ENCODE measurements at regions not wholly inside any gene's neighbourhood (a gene's known extent, or its start where the extent isn't known, plus 50 kb on each side); places are given as distances from the start of the nearest gene placed in this dataset.

DNA sequence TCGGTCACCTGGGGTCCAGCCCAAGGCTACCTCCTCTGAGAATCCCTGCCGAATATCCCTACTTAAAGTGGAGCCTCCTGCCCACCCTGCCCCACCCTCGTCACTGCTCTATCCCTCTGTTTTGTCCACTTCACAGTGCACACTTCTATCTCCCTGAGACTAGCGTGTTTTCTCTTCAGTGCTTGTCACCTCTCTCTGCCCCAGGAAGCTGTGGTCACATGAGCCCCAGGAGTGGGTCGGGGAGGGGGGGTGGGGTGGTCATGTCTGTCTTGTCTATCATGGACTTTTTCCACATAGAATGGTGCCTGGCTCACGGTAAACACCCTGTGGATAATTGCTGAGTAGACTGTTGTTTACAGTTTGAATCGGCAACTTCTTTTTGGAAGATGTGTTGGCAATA is 673.6 kb downstream of the PTPRU start:
- DNase-seq (ENCODE audit: low spot score) (no peak), ATAC-seq (no peak)

DNA sequence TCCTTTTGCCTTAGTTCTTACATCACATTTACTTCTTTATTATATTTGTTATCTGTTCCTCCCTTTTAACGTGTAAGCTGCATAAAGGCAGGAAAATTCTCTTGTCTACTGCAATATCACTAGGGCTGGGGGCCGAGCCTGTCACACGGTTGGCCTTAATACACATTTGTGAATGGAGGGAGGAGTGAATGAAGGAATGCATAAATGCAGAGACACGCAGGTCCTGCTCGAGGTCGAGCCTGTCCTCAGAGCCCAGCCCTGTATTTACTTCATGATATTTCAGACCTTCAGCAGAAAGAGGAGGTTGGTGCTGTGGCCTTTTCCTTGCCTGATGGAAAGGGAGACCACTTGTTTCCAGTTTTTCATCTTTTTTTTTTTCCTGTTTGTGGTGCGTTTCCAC is 671.3 kb downstream of the PTPRU start:
- DNase-seq (ENCODE audit: low spot score), result no peak

DNA sequence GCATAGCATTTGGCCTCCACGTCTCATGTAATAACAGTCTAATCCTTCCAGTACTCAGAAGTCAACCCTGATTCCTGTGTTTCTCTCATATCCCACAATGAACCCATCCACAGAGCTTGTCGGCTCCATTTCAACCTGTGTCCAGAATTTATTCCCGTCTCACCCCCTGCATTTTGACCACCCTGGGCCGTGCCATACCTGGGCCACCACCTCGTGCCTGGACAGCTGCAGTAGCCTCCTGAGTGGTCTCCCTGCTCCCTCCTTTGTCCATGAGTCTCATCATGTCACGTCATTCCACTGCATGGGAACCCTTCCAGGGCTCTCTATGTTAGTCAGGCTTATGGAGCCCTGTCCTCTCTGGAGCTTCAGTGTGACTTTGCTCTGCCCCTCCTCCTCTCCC is 670.6 kb downstream of the PTPRU start:
- DNase-seq (ENCODE audit: low spot score) (no peak), ATAC-seq (no peak)

More for the DNA sequence above, 671.3 kb downstream of the PTPRU start:
- ATAC-seq, result no peak

DNA sequence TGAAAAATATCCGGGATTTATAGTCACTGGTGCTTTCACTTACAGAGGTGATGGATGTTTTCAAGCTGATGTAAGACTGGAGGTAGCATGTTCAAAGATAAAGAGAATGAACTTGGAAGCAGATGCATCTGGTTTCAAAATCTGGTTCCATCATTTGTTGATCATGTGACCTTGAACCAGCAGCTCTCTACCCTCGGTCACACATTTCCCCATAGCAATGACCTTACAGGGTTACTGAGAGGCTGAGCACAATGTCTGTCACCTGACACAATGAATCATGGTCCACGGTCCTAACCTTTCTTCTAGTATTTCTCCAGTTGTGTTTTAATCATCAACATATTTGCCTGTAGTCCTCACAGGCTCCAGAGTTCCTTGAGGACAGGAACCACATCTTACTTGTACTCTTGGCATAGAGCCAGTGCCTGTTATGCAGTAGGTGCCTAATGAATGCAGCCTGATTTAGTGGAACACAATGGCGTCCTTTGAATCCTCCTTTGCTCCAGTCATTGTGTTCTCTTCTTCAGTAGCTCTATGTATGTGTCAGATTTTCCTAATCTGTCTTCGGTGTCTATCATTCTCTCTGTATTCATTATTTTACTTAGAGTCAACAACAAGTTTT is 667.3 kb downstream of the PTPRU start:
- ATAC-seq (no peak), DNase-seq (ENCODE audit: low spot score) (no peak)

DNA sequence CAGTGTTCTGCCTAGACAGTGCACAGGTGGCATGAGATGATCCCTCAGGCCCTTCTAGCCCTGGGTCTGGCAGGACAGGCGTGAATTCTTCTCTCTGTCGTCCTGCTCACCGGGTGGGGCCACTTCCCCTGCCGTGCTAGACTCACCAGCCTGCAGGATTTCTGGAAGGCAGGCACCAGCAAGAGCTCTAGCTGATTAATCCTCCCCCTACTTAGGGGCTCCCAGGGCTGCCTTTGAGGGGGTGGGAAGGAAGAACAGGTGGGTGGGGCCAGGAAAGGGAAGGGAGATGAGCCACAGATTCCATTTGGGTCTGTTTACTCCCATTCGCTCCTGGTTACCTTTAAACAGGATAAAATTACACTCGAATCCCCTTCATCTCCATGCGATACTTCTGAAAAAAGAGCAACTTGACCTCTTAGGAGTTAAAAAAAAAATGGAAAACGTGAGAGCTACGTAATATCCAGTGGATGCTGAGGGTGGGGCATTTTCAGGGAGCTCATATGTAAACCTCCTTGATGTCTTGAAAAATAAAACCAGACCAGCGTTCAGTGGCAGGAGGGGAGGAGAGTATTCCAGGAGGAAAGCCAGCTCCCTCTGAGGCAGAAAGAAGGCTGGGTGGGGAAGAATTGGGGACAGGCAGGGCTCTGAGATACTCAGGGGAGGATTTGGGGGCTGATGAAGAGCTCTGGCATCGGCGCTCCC is 665.5 kb downstream of the PTPRU start:
- ATAC-seq, result no peak
- DNase-seq (ENCODE audit: low spot score), result no peak

DNA sequence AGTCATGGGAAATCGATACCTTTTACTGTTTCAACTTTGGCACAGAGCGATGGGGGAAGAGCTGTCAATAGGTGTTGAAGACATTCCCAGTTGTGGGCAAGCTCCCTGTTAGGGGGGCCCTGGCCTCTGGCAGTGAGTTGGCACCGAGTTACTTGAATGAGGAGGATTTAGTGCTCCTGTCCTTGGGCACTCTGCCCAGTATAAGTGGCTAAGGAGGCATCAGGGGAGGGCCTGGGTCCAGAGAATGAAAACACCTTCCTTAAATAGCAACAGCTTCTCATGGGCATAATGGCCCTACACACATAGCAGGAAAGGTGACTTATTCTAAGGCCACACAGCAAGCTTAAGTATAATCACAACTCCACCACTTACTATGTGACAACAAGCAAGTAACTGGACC is 664.4 kb downstream of the PTPRU start:
- ATAC-seq (no peak), DNase-seq (ENCODE audit: low spot score) (no peak)

DNA sequence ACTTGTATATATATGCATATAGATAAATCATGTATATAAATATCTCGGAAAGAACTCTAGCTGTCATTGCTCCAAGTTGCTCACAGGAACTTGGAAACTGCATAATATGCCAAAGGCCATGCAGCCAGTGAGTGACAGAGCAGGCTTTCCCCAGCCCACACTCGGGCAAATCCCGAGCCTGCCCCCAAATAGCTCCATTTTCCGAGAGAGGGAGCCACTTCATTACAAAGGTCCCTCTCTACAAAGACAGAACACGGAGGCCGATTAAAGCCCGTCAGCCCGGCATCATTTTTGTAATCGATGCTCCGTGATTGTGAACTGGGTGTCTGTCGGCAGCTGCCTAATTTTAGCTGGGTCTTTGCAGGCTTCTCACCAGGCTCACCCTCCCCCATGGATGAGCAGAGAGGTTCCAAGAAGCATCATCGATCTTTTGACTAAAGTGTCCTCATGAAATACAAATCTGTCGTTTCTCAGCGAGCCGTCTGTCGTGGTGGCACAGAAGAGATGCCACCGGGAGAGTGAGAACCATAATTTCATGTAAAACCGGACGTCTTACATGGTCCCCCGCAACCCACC is 663.9 kb downstream of the PTPRU start:
- no peak for ATAC-seq
- DNase-seq (ENCODE audit: low spot score), result no peak

DNA sequence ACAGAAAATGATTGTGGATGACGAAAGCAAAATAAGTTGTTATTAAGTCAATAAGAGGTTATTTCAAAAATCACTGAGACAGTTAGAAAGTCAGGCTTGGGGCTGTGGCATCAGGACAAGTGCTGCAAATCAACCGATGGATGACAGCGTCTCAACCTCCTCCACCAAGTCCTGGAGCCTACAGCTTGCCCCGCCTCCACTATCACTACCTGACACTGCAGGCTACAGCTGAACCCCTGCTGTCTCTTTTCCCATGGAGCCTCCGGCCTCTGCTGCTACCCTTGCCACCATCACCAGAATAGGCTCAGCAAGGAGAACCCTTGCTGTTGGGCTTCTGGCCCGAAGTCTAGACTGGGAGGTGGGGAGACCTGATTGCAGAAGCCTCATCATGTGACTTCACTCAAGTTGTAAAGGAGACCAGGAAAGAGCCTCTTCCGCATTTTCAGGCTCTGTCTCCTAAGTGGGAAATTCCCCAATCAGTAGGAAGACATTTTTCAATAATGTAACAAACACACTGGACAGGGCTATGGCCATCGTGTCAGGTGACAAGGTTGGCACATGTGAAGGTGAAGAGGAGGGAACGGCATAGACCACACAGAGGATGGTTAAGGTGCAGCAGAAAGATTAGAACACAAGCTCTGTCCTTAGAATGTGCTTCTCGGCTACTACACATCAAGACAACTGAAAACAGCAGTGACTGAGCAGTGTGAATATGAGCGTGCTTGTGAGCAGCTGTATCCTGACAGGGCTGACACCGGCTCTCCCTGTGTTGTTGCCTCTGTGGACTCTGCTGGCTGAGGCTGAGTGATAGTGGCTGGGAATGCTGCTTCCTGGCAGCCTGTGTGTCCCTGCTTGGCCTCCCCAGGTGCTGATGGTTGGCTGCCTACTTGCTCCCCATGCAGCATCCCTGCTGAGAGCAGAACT is 660.7 kb downstream of the PTPRU start:
- DNase-seq (ENCODE audit: low spot score) (no peak), ATAC-seq (peak; percentile 26)

DNA sequence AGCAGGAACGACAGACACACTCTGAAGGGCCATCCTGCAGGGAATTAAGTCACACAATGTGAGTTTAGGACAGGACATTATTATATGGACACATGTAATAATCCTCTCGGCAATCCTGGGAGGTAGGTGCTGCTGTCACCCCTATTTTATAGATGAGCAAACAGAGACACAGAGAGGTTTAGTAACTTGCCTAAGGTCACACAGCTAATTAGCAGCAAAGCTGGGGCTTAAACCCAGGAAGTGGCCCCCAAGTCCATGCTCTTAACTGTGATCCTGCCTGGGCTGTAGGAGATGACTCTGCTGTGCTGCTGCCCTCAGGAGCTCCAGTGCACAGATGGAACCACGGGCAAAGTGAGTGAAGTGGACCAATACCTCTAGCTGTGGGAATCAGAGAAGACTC is 660.0 kb downstream of the PTPRU start:
- DNase-seq (ENCODE audit: low spot score) (no peak), ATAC-seq (no peak)

DNA sequence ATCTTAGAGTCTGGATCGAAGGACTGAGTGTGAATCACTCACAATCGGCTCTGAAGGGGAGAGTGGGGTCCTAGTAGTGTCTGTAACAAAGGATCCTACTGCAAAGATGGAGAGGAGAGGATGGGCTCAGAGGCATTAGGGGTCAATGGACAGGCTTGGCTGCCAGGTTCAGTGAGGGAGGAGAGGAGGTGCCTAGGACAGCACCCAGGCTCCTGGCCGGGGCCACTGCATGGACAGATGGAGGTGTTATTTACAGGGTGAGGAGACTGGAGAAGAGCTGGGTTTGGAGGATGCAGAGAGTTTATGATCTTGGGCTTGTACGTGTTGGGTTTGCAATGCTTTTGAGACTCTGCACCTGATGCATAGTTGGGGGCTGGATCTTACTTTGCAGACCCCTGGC is 658.9 kb downstream of the PTPRU start:
- no peak for ATAC-seq
- DNase-seq (ENCODE audit: low spot score), result no peak

DNA sequence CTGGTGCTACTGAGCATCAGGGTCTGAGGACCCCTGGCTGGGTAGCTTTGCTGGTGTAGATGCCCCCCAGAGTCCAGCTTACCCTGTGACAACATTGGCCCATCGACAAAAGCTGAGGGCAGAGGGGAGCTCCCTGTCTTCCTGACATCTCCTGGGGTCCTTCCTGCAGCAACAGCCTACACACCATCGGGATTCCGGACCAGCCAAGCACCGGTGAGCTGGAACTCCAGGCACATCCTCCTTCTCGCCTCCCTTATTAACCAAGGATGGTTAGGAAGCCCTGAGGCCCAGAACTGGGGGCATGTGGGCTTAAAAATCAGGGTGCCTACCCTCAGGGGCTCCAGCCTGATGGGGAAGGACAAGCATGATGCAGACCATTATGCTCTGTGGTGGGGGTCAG is 658.0 kb downstream of the PTPRU start:
- DNase-seq (ENCODE audit: low spot score), result peak; percentile 11
- ATAC-seq, result no peak

DNA sequence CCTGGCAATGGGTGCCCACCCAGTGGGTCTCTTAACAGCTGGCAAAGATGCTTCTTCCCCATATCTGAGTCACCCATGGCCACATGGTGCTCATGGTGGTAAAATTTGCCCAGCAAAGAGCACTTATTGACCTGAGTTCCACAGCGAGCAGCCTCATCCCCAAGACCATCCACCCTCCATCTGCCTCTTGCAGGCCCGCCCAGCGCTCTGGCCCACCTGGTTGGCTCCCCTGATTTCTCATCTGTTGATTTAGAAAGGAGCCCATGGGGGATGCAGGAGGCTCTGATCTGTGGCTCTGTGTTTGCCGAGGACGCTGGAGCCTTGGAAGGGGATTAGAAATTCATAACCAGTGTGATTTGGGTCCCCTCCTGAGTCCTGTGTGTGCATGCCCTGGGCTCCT is 657.5 kb downstream of the PTPRU start:
- no peak for DNase-seq (ENCODE audit: low spot score)

DNA sequence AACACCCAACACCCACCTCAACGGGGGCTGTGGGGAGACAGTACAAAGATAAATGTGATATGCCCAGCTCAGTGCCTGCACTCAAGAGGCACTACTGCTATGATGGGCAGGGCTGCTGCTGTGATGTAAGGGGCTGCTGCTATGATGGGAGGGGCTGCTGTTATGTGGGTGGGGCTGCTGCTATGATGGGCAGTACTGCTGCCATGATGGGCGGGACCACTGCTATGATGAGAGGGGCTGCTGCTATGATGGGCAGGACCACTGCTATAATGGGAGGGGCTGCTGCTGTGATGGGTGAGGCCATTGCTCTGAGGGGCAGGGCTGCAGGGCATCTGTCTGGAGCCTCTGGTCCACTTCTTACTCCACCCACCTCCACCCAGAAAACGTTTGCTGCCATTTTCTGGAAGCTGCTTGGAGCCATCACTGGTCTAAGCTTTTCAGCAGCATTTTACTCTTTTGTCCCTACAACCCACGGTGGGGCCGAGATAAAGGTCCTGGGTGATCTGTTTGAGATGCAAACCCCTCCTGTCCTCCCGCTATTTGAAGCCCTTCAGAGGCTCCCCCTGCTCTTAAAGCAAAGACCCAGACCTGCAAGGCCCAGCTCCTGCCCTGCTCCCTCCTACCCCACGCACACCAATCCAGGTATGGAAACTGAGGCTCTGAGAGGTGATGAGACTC is 656.9 kb downstream of the PTPRU start:
- ATAC-seq, result no peak

More for the DNA sequence above, 657.5 kb downstream of the PTPRU start:
- no peak for ATAC-seq

DNA sequence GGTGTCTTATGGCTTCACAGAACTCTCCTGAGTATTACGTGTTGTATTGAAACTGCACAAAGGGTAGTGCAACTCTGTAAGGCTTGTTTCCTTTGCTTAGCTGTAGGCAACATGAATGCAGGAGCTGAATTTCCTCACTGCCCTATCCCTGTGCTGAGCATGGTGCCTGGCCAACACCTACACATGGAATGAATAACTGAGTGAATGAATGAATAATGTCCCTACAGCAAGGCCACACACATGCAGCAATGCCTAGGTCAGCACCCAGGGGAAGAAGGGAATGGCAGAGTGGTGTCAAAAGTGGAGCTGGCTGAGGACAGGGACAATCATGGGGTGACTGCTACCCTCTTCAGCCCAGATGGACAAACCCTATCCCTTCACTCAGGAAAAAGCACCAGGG is 655.9 kb downstream of the PTPRU start:
- no peak for ATAC-seq
- DNase-seq (ENCODE audit: low spot score), result no peak

More for the DNA sequence above, 656.9 kb downstream of the PTPRU start:
- DNase-seq (ENCODE audit: low spot score), result no peak

DNA sequence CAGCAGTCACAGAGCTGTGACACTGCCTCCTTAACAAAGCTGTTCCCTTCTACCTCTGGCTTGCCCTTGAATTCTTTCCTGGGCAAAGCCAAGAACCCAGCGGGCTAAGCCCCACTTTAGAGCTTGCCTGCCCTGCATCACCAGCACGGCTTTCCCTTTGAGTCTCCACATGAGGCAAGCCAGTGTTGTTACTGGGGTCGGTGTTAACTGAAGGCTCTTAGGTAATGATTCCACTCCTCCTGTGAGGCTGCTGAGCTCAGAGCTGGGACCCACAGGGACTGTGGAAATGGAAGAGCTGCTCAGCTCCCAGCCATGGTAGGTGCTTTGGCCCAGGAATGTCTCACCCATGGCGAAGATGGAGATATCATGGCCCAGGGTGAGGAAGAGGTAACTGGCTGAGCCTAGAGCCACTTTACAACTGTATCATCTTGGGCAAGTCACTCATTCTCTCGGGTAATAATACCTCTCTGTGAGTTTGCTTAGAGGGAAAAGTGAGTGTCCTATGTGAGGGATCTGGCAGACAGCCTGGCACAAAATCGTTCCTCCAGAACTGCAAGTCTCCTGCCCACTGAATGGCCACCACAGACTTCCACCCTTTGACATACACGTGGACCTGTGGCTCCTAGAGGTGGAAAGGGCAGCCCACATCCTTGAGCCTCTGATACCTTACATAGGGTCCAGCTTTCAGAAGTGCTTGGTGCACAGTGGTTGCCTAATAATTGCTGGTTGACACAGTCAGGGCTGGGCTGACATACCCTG is 654.1 kb downstream of the PTPRU start:
- ATAC-seq, result no peak

DNA sequence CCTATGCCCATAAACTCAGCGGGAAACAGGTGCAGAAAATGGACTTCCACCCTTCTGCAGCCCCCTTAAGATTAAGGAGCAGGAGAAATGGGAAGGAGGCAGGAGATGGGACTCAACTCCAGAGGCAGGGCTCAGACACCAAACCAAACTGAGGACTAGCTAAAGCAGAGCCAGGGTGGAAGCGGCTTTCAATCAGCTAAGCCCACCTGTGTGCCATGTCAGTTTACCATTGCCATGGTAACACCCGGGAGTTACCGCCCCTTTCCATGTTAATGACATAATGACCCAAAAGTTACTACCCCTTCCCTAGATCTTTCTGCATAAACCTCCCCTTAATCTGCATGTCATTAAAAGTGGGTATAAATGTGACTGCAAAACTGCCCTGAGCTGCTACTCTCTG is 653.5 kb downstream of the PTPRU start:
- no peak for ATAC-seq
- DNase-seq (ENCODE audit: low spot score), result peak; percentile 6

More for the DNA sequence above, 654.1 kb downstream of the PTPRU start:
- peak; percentile 26 for DNase-seq (ENCODE audit: low spot score)

DNA sequence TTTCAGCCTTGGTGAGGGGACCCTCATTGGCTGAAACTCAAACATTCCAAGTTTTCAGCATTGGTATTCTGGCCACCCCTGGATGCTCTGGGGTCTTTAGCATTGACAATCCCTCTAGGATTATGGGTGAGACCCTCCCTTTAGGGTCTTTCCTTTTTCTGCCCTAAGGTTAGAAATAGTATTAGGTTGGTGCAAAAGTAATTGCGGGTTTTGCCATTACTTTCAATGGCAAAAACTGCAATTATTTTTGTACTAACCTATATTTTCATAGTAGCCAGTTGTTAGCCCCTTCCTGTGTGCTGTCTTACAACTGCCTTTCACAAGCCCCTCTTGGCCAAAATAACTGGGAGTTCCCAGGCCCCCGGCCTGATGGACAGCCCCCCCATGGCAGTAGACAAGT is 648.4 kb downstream of the PTPRU start:
- DNase-seq (ENCODE audit: low spot score) (no peak), ATAC-seq (no peak)

DNA sequence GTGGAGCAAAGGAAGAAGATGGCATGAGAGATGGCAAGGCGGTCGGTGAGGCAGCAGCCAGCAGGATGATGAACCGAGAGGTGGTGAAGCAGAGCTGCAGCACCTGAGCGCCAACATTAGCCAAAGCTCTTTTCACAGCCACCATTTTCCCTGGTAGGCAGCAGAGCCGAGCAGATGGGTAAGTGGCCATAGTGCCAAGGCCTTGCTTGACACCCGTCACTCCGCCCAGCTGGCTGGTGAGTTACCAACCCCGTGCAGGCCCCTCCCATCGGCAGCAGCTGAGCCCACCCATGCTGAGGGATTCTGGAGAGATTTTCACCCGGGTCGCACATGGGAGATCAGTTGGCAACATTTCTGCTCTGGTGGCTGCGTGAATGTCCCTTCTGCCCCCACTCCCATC is 647.7 kb downstream of the PTPRU start:
- DNase-seq (ENCODE audit: low spot score) (no peak), ATAC-seq (no peak)

DNA sequence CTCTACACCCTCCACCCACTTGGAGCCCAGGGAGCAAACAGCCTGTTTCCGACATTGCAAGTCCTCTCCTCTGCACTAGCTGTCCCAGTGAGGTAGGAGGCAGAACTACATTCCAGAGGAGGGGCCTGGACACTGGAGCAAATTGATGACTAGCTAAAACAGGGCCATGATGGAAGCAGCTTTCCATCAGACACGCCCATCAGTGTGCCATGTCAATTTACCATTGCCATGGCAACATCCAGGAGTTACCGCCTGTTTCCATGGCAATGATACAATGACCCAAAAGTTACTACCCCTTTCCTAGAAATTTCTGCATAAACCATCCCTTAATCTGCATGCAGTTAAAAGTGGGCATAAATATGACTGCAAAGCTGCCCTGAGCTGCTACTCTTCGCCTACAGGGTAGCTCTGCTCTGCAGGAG is 647.1 kb downstream of the PTPRU start:
- ATAC-seq (no peak), DNase-seq (ENCODE audit: low spot score) (no peak)

DNA sequence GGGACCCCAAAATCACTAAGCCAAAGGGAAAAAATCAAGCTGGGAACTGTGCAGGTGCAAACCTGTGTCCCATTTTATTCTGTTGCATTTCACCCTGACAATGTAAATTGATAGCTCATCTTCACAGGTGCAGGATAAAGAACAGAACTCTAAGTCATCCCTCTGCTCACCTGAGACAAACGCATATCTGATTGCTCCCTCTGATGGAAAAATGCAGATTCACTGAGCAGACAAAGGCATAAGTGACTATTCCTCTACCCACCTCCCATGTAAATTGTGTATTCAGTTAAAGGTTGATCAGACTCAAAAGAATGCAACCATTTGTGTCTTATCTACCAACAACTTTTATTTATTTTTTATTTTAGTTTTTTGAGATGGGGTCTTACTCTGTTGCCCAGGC is 644.2 kb downstream of the PTPRU start:
- peak; percentile 47 for ATAC-seq
- no peak for DNase-seq (ENCODE audit: low spot score)
